H1 (cell line): ENCODE measurements at regions not wholly inside any gene's neighbourhood (a gene's known extent, or its start where the extent isn't known, plus 50 kb on each side); places are given as distances from the start of the nearest gene placed in this dataset.

Experiments
- CEBPB ChIP-seq: IDR thresholded peaks from 2 replicates; pipeline ENCODE4 v1.6.1; 2012; ENCODE audit warnings: low read depth, low read length
- GTF2F1 ChIP-seq: IDR thresholded peaks from 2 replicates; pipeline ENCODE4 v1.6.1; 2012; ENCODE audit warnings: low read depth, low read length, improper control_type of control experiment, borderline replicate concordance
- KDM1A ChIP-seq: fragments of 200-600, 300-600 bp; sonication (generic); IDR thresholded peaks from 2 replicates; pipeline ENCODE4 v1.7.1; 2016; ENCODE audit warnings: mild to moderate bottlenecking, low read length, borderline replicate concordance
- PHF8 ChIP-seq: fragments of 200-600 bp; sonication (generic); conservative IDR thresholded peaks from 2 replicates; pipeline ENCODE4 v1.7.1; 2012; ENCODE audit warnings: low read depth, mild to moderate bottlenecking, inconsistent platforms, low read length, moderate library complexity
- POLR2AphosphoS5 ChIP-seq: IDR thresholded peaks from 2 replicates; pipeline ENCODE4 v1.6.1; 2011; ENCODE audit warnings: low read depth, low read length

GRCh38 chr9:73742412-73742811 lies 590.7 kb downstream of the ANXA1 start (continued):
- TF ChIP-seq CEBPB, result no peak
- TF ChIP-seq KDM1A, result no peak
- TF ChIP-seq POLR2AphosphoS5, result no peak
- no peak for TF ChIP-seq GTF2F1
- no peak for TF ChIP-seq PHF8
